PFSK-1 (cell line): ENCODE measurements at regions not wholly inside any gene's neighbourhood (a gene's known extent, or its start where the extent isn't known, plus 50 kb on each side); places are given as distances from the start of the nearest gene placed in this dataset.

Source experiments
- FOXP2 ChIP-seq: optimal IDR thresholded peaks from 2 replicates; pipeline ENCODE3; 2011; ENCODE audit warnings: borderline replicate concordance, control low read depth, inconsistent platforms; ENCODE audit not compliant: insufficient read depth; ENCODE audit errors: extremely low read length, extremely low read depth
- POLR2AphosphoS5 ChIP-seq: IDR thresholded peaks from 2 replicates; pipeline ENCODE4 v1.6.1; 2012; ENCODE audit warnings: low read depth, mild to moderate bottlenecking, control low read depth, low read length, moderate library complexity
- REST ChIP-seq, 2 experiments: IDR thresholded peaks; 2 replicates each; pipeline versions ENCODE4 v1.6.1 to v1.8.0; 2011 to 2012; ENCODE audit warnings: low read depth in 2 of 2, low read length in 2 of 2, control low read depth in 1 of 2, inconsistent platforms in 1 of 2, mild to moderate bottlenecking in 1 of 2, moderate library complexity in 1 of 2; ENCODE audit not compliant: insufficient read depth in 1 of 2
- SIN3A ChIP-seq: IDR thresholded peaks from 2 replicates; pipeline ENCODE4 v1.6.1; 2012; ENCODE audit warnings: mild to moderate bottlenecking, low read length, moderate library complexity, borderline replicate concordance; ENCODE audit not compliant: insufficient read depth
- TAF1 ChIP-seq: IDR thresholded peaks from 2 replicates; pipeline ENCODE4 v1.6.1; 2012; ENCODE audit warnings: low read length, control low read depth, borderline replicate concordance; ENCODE audit not compliant: insufficient read depth

GRCh38 chr4:53923921-53924320, 140.5 kb downstream of the CHIC2 start:
- TF ChIP-seq POLR2AphosphoS5 (no peak), FOXP2 (no peak), REST (IDR thresholded peaks at IDR 0.05; ENCODE audit: insufficient read depth in 1 of 2, low read depth in 2 of 2, low read length in 2 of 2) (no peak), TAF1 (no peak), SIN3A (no peak)

DNA sequence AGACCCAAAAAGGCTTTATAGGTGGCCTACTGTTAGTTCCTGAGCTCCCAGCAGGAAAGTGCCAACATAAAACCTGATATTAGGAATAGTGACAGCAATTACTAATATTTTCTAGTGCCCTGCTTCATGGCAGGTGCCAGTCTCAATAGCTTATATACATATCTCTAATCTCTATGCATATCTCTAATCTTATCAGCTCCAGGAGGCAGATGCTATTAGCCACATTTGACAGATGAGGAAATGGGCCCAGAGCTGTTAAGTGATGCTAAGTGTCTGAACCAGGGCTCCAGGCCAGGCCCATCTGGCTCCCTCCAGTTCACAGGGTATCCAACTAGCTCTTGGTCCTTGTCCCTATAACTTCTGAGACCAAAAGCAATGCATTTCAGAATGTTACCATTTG, 142.5 kb downstream of the CHIC2 start:
- TF ChIP-seq SIN3A (no peak), FOXP2 (no peak), TAF1 (no peak), POLR2AphosphoS5 (no peak), REST (IDR thresholded peaks at IDR 0.05; ENCODE audit: insufficient read depth in 1 of 2, low read depth in 2 of 2, low read length in 2 of 2) (no peak)

DNA sequence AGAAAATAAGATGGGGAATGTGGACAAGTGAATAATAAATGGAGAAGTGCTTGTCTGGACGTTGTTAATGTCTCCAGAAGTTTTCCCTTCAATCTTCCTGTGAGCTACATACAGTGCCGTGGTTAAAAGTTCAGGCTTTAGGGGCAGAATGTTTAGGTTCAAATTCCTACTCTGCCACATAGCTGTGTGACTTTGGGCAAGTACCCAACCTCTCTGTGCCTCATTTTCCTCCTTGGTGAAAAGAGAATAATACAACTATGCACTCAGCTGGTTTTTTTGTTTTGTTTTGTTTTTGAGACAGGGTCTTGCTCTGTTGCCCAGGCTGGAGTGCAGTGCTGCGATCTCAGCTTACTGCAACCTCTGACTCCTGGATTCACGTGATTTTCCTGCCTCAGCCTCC, 143.5 kb downstream of the CHIC2 start:
- no peak for TF ChIP-seq SIN3A
- no peak for TF ChIP-seq POLR2AphosphoS5
- no peak for TF ChIP-seq REST (IDR thresholded peaks at IDR 0.05; ENCODE audit: insufficient read depth in 1 of 2, low read depth in 2 of 2, low read length in 2 of 2)
- no peak for TF ChIP-seq FOXP2
- TF ChIP-seq TAF1, result no peak

DNA sequence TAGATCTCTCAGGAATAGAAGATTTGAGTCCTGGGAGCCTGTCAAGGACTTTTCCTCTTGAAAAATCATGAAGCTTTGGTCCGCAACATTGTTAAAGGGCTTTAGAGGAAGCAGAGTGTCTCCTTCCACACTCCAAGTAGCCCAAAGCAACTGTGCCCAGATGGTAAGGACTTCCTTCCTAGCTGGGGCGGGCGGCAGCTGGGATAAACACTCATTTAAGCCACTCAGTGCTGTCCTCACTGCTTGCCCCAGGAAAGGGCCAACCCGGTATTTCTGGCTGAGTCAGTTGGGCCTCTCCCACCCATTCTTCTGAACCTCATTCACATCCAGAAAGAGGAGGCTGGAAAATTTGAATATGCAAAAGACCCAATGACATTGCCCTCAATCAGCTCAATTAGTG, 144.3 kb downstream of the CHIC2 start:
- TF ChIP-seq FOXP2, result no peak
- no peak for TF ChIP-seq REST (IDR thresholded peaks at IDR 0.05; ENCODE audit: insufficient read depth in 1 of 2, low read depth in 2 of 2, low read length in 2 of 2)
- no peak for TF ChIP-seq POLR2AphosphoS5
- no peak for TF ChIP-seq SIN3A
- no peak for TF ChIP-seq TAF1

DNA sequence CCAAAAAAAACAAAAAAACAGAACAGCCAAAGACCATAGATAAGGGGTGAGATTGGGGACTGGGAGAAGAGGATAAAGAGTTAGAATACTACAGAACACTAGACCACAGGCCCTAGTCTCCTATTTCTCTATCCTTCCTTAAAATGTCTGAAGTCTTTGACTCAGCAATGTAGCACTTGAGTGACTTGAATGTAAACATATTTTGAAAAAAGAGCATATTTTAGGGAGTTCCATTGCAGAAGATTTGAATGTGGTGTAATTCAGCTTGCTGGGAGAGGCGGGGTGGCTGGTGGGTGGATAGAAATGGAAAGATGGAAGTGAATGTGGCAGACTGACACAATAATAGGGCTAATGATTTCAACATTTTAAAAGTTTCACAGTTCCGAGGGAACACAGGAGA, 144.9 kb downstream of the CHIC2 start:
- TF ChIP-seq POLR2AphosphoS5, result no peak
- no peak for TF ChIP-seq TAF1
- TF ChIP-seq REST (IDR thresholded peaks at IDR 0.05; ENCODE audit: insufficient read depth in 1 of 2, low read depth in 2 of 2, low read length in 2 of 2), result no peak
- TF ChIP-seq SIN3A, result no peak
- no peak for TF ChIP-seq FOXP2
